ENCODE measurements at regions not wholly inside any gene's neighbourhood (a gene's known extent, or its start where the extent isn't known, plus 50 kb on each side); places are given as distances from the start of the nearest gene placed in this dataset.

DNA sequence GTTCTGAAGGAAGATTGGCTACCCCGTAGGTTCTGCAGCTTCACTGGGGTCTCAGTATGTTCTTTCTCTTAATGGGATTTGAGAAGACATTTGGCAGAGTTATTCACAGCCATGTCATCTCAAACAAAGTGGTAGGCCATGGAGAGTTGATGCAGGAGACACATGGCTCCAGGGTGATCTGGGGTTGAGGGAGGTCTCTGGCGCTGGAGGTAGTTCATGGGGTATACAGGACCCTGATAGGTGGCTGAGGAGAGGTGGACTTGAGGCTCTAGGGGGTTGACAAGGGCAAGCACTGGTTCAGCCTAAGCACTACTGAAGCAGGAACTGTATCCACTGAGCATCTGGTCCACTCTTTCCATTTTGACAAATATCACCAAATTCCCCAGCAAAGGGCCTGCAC lies 100.4 kb downstream of the C1orf94 start:
- Histone ChIP-seq H3K4me2 (ENCODE audit: low read length) (no peak overlapping the region), H3K4me3 (ENCODE audit: low read depth, low read length) (no peak overlapping the region), H3K9me3 (ENCODE audit: insufficient read depth, low read depth, low read length) (no peaks in the 10 kb centered on the region), H4K91ac (ENCODE audit: low read depth, low read length) (no peak overlapping the region), H4K12ac (ENCODE audit: low read depth, low read length) (no peak overlapping the region), H2AFZ (ENCODE audit: insufficient read depth, low read length, poor library complexity) (no peak overlapping the region), H3K9ac (ENCODE audit: low read length) (no peak overlapping the region), H3K23ac (ENCODE audit: low read length) (no peak overlapping the region), H3K14ac (ENCODE audit: low read length) (no peak overlapping the region), H3K4me1 (ENCODE audit: control insufficient read depth in 1 of 2, insufficient read depth in 2 of 2, low read length in 2 of 2) (no peaks in the 10 kb centered on the region), H3K27me3 (ENCODE audit: insufficient read depth, low read length) (no peaks in the 10 kb centered on the region), H3K36me3 (ENCODE audit: control insufficient read depth in 1 of 2, insufficient read depth in 2 of 2, low read length in 2 of 2) (no peaks in the 10 kb centered on the region), H3K79me2 (ENCODE audit: control insufficient read depth, insufficient read depth, low read length, poor library complexity) (no peaks in the 10 kb centered on the region), H2AK5ac (ENCODE audit: low read length) (no peak overlapping the region), H3K27ac (ENCODE audit: low read depth, low read length) (no peak overlapping the region), H2BK120ac (ENCODE audit: insufficient read depth, low read length, poor library complexity) (no peak overlapping the region), H3K4ac (ENCODE audit: low read depth, low read length) (no peak overlapping the region), H4K8ac (ENCODE audit: low read depth, low read length) (no peak overlapping the region), H2BK12ac (ENCODE audit: low read length) (no peak overlapping the region), H3K79me1 (ENCODE audit: low read length) (no peaks in the 10 kb centered on the region), H2BK5ac (ENCODE audit: low read depth, low read length, poor library complexity) (no peak overlapping the region), H3K18ac (ENCODE audit: low read length) (no peak overlapping the region)
- WGBS (ENCODE audit: extremely low coverage, insufficient coverage, insufficient read length) = no CpG with 5 or more reads among the region's 2 CpGs
- no peak for DNase-seq

DNA sequence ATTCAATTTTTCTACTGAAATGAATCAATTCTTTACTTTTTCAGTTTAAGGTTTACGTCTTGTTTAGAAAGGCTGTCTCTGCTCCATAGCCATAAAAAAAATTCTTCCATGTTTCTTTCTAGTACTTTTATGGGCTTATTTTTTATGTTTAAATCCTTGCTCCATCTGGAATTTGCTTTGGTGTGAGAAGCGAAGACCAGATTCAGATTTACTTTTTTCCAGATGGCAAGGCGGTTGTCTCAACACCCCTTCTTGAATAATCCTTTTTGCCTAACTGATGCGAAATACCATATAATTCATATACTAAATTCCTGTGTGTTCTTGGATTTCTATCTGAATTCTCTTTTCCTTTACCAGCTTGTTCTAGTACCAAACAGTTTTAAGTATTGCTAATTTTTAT lies 101.5 kb downstream of the C1orf94 start:
- H3K4me2 ChIP-seq (ENCODE audit: low read length) = no peak overlapping the region
- H4K91ac ChIP-seq (ENCODE audit: low read depth, low read length) = no peak overlapping the region
- no peak overlapping the region for H2AFZ ChIP-seq (ENCODE audit: insufficient read depth, low read length, poor library complexity)
- no peak overlapping the region for H2BK12ac ChIP-seq (ENCODE audit: low read length)
- H2AK5ac ChIP-seq (ENCODE audit: low read length) = no peak overlapping the region
- no peaks in the 10 kb centered on the region for H3K36me3 ChIP-seq (ENCODE audit: control insufficient read depth in 1 of 2, insufficient read depth in 2 of 2, low read length in 2 of 2)
- DNase-seq = no peak
- no CpG with 5 or more reads among the region's 4 CpGs for WGBS (ENCODE audit: extremely low coverage, insufficient coverage, insufficient read length)
- H4K12ac ChIP-seq (ENCODE audit: low read depth, low read length) = no peak overlapping the region
- no peaks in the 10 kb centered on the region for H3K4me1 ChIP-seq (ENCODE audit: control insufficient read depth in 1 of 2, insufficient read depth in 2 of 2, low read length in 2 of 2)
- H3K23ac ChIP-seq (ENCODE audit: low read length) = no peak overlapping the region
- H3K9ac ChIP-seq (ENCODE audit: low read length) = no peak overlapping the region
- no peak overlapping the region for H3K14ac ChIP-seq (ENCODE audit: low read length)
- H3K18ac ChIP-seq (ENCODE audit: low read length) = no peak overlapping the region
- no peaks in the 10 kb centered on the region for H3K79me1 ChIP-seq (ENCODE audit: low read length)
- no peak overlapping the region for H3K4me3 ChIP-seq (ENCODE audit: low read depth, low read length)
- H4K8ac ChIP-seq (ENCODE audit: low read depth, low read length) = no peak overlapping the region
- H3K79me2 ChIP-seq (ENCODE audit: control insufficient read depth, insufficient read depth, low read length, poor library complexity) = no peaks in the 10 kb centered on the region
- no peak overlapping the region for H3K4ac ChIP-seq (ENCODE audit: low read depth, low read length)
- no peak overlapping the region for H2BK5ac ChIP-seq (ENCODE audit: low read depth, low read length, poor library complexity)
- no peaks in the 10 kb centered on the region for H3K9me3 ChIP-seq (ENCODE audit: insufficient read depth, low read depth, low read length)
- no peak overlapping the region for H2BK120ac ChIP-seq (ENCODE audit: insufficient read depth, low read length, poor library complexity)
- H3K27ac ChIP-seq (ENCODE audit: low read depth, low read length) = no peak overlapping the region
- no peaks in the 10 kb centered on the region for H3K27me3 ChIP-seq (ENCODE audit: insufficient read depth, low read length)

DNA sequence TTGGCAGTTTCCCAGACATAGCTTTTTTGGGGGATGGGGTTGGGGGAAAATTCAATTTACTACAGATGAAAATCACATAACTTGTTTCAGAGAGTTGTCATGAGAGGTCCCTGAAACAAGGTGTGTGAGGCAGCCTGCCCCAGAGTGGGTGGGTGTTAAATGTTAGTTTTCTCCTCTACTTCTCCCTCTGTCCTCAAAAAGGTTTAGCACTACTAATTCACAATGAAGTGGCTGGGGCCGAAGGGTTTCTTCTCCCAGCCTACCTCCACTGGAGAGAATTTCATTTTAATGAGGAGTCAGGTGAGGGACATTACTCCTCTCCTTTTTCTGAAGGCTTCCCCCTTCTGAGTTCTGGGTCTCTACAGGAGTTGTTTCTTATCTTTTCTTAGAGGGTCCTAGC lies 103.3 kb downstream of the C1orf94 start:
- Histone ChIP-seq H3K36me3 (ENCODE audit: control insufficient read depth in 1 of 2, insufficient read depth in 2 of 2, low read length in 2 of 2) (no peaks in the 10 kb centered on the region), H3K4me1 (ENCODE audit: control insufficient read depth in 1 of 2, insufficient read depth in 2 of 2, low read length in 2 of 2) (no peaks in the 10 kb centered on the region), H3K27ac (ENCODE audit: low read depth, low read length) (no peak overlapping the region), H3K9ac (ENCODE audit: low read length) (no peak overlapping the region), H4K8ac (ENCODE audit: low read depth, low read length) (no peak overlapping the region), H2BK12ac (ENCODE audit: low read length) (no peak overlapping the region), H2BK5ac (ENCODE audit: low read depth, low read length, poor library complexity) (no peak overlapping the region), H2AK5ac (ENCODE audit: low read length) (no peak overlapping the region), H3K9me3 (ENCODE audit: insufficient read depth, low read depth, low read length) (no peaks in the 10 kb centered on the region), H3K23ac (ENCODE audit: low read length) (no peak overlapping the region), H3K14ac (ENCODE audit: low read length) (no peak overlapping the region), H3K79me1 (ENCODE audit: low read length) (no peaks in the 10 kb centered on the region), H3K4me2 (ENCODE audit: low read length) (no peak overlapping the region), H4K91ac (ENCODE audit: low read depth, low read length) (no peak overlapping the region), H3K27me3 (ENCODE audit: insufficient read depth, low read length) (no peaks in the 10 kb centered on the region), H2BK120ac (ENCODE audit: insufficient read depth, low read length, poor library complexity) (no peak overlapping the region), H3K79me2 (ENCODE audit: control insufficient read depth, insufficient read depth, low read length, poor library complexity) (no peaks in the 10 kb centered on the region), H3K4ac (ENCODE audit: low read depth, low read length) (no peak overlapping the region), H4K12ac (ENCODE audit: low read depth, low read length) (no peak overlapping the region), H3K4me3 (ENCODE audit: low read depth, low read length) (no peak overlapping the region), H2AFZ (ENCODE audit: insufficient read depth, low read length, poor library complexity) (no peak overlapping the region), H3K18ac (ENCODE audit: low read length) (no peak overlapping the region)
- no peak for DNase-seq
- no CpG with 5 or more reads among the region's 1 CpG for WGBS (ENCODE audit: extremely low coverage, insufficient coverage, insufficient read length)

DNA sequence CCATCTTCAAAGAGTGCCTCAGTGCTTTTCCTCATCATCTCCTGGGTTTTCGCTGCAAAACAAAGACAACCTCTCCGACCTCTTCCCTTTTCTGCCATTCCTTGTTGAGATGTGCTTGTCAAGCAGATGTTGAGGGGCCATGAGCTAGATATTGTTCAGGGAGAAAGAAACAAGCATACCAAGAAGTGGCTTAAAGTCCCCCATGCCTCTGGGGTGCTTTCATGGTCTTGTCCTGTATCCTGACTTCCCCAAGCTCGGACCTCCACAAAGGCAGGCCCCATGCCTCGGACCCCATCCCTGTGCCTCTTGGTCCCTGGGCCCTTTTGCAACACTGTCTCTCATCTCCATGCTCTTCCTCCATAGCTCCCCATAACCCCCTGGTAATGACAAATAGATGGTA lies 103.8 kb downstream of the C1orf94 start:
- no peak overlapping the region for H2AK5ac ChIP-seq (ENCODE audit: low read length)
- no peaks in the 10 kb centered on the region for H3K9me3 ChIP-seq (ENCODE audit: insufficient read depth, low read depth, low read length)
- no peak overlapping the region for H3K23ac ChIP-seq (ENCODE audit: low read length)
- H3K9ac ChIP-seq (ENCODE audit: low read length) = no peak overlapping the region
- no peak overlapping the region for H3K14ac ChIP-seq (ENCODE audit: low read length)
- no CpG with 5 or more reads among the region's 4 CpGs for WGBS (ENCODE audit: extremely low coverage, insufficient coverage, insufficient read length)
- H4K12ac ChIP-seq (ENCODE audit: low read depth, low read length) = no peak overlapping the region
- H2BK120ac ChIP-seq (ENCODE audit: insufficient read depth, low read length, poor library complexity) = no peak overlapping the region
- H3K36me3 ChIP-seq (ENCODE audit: control insufficient read depth in 1 of 2, insufficient read depth in 2 of 2, low read length in 2 of 2) = no peaks in the 10 kb centered on the region
- H3K27me3 ChIP-seq (ENCODE audit: insufficient read depth, low read length) = no peaks in the 10 kb centered on the region
- no peak overlapping the region for H3K27ac ChIP-seq (ENCODE audit: low read depth, low read length)
- H3K4me2 ChIP-seq (ENCODE audit: low read length) = no peak overlapping the region
- H3K79me2 ChIP-seq (ENCODE audit: control insufficient read depth, insufficient read depth, low read length, poor library complexity) = no peaks in the 10 kb centered on the region
- no peak overlapping the region for H2BK5ac ChIP-seq (ENCODE audit: low read depth, low read length, poor library complexity)
- no peak overlapping the region for H4K8ac ChIP-seq (ENCODE audit: low read depth, low read length)
- H4K91ac ChIP-seq (ENCODE audit: low read depth, low read length) = no peak overlapping the region
- no peaks in the 10 kb centered on the region for H3K79me1 ChIP-seq (ENCODE audit: low read length)
- H2AFZ ChIP-seq (ENCODE audit: insufficient read depth, low read length, poor library complexity) = no peak overlapping the region
- no peaks in the 10 kb centered on the region for H3K4me1 ChIP-seq (ENCODE audit: control insufficient read depth in 1 of 2, insufficient read depth in 2 of 2, low read length in 2 of 2)
- no peak overlapping the region for H3K4me3 ChIP-seq (ENCODE audit: low read depth, low read length)
- no peak overlapping the region for H3K18ac ChIP-seq (ENCODE audit: low read length)
- H2BK12ac ChIP-seq (ENCODE audit: low read length) = no peak overlapping the region
- no peak overlapping the region for H3K4ac ChIP-seq (ENCODE audit: low read depth, low read length)
- DNase-seq = no peak
